Caco-2 (cell line): ENCODE measurements at regions not wholly inside any gene's neighbourhood (a gene's known extent, or its start where the extent isn't known, plus 50 kb on each side); places are given as distances from the start of the nearest gene placed in this dataset.

ENCODE experiments used
- BruUV-seq: library from RNA; stranded (reverse); fragments of 400-500 nt; replicated peaks from 2 replicates; lab custom pipeline; 2021; lab: Mats Ljungman, UMichigan
- CTCF ChIA-PET: fragments of 300-600 bp; sonication (Branson Sonifier 250); formaldehyde crosslinking; loops from one replicate; lab custom pipeline; 2022; ENCODE audit warnings: antibody characterized with exemption; lab: Charles Lee
- POLR2A ChIA-PET: fragments of 300-600 bp; sonication (Branson Sonifier 250); formaldehyde crosslinking; loops from one replicate; lab custom pipeline; 2022; ENCODE audit warnings: antibody characterized with exemption; lab: Charles Lee
- DNase-seq, 2 experiments: peaks; one replicate each; pipeline versions ENCODE4 v3.0.0 to v3.0.0-alpha.2; 2020 to 2022
- H3K27me3 ChIP-seq: replicated peaks from 2 replicates; pipeline ENCODE4 v1.6.0; 2011; ENCODE audit warnings: low read length; ENCODE audit not compliant: control insufficient read depth, insufficient read depth
- H3K36me3 ChIP-seq: 2 replicates; pipeline ENCODE4 v1.5.1; 2011; ENCODE audit warnings: low read length; ENCODE audit not compliant: control insufficient read depth, insufficient read depth
- H3K4me1 ChIP-seq: fragments of 250-450 bp; sonication (Bioruptor Pico); 2 replicates; pipeline ENCODE4 v1.5.1; 2020; ENCODE audit warnings: mild to moderate bottlenecking
- H3K4me3 ChIP-seq: 2 replicates; pipeline ENCODE4 v1.5.1; 2011; ENCODE audit warnings: low read depth, mild to moderate bottlenecking, control low read depth, low read length
- H3K9me3 ChIP-seq: fragments of 250-450 bp; sonication (Bioruptor Pico); 2 replicates; pipeline ENCODE4 v1.5.1; 2020; ENCODE audit warnings: mild to moderate bottlenecking, moderate library complexity
- H3K27ac Mint-ChIP-seq: one replicate; pipeline ENCODE4 v1.8.0; 2022; ENCODE audit warnings: mixed read lengths; ENCODE audit not compliant: unreplicated experiment
- H3K27me3 Mint-ChIP-seq: one replicate; pipeline ENCODE4 v1.8.0; 2022; ENCODE audit warnings: mixed read lengths; ENCODE audit not compliant: insufficient read depth, unreplicated experiment
- H3K36me3 Mint-ChIP-seq: one replicate; pipeline ENCODE4 v1.8.0; 2022; ENCODE audit warnings: mild to moderate bottlenecking, mixed read lengths; ENCODE audit not compliant: insufficient read depth, unreplicated experiment
- H3K4me1 Mint-ChIP-seq: one replicate; pipeline ENCODE4 v1.8.0; 2022; ENCODE audit warnings: low read depth, mixed read lengths; ENCODE audit not compliant: unreplicated experiment
- H3K4me3 Mint-ChIP-seq: one replicate; pipeline ENCODE4 v1.8.0; 2022; ENCODE audit warnings: mild to moderate bottlenecking, moderate library complexity, mixed read lengths; ENCODE audit not compliant: unreplicated experiment
- H3K9me3 Mint-ChIP-seq: one replicate; pipeline ENCODE4 v1.8.0; 2022; ENCODE audit warnings: mixed read lengths; ENCODE audit not compliant: unreplicated experiment
- CTCF ChIP-seq, 2 experiments: fragments of 200-600 bp in 1 of 2; IDR thresholded peaks; 1 replicate in 1 of 2; 2 replicates in 1 of 2; pipeline versions ENCODE4 v1.5.1 to v1.8.0; 2011 to 2022; ENCODE audit warnings: antibody characterized with exemption in 1 of 2, control low read depth in 1 of 2, inconsistent platforms in 1 of 2, low read depth in 1 of 2, low read length in 1 of 2, mild to moderate bottlenecking in 1 of 2, moderate library complexity in 1 of 2; ENCODE audit not compliant: insufficient read depth in 1 of 2, severe bottlenecking in 1 of 2, unreplicated experiment in 1 of 2
- intact Hi-C: fragments of 100-400 bp; cut with micrococcal nuclease; formaldehyde crosslinking; loops from one replicate; pipeline ENCODE4 v1.10.0; 2022; ENCODE audit not compliant: unreplicated experiment

GRCh38 chr5:104635227-104635626 is 1072.6 kb upstream of the NUDT12 start:
- CTCF ChIA-PET, result no interaction called here
- H3K27me3 ChIP-seq, result no peaks in the 10 kb centered on the region
- intact Hi-C loops, result no loop called here
- no peak overlapping the region for H3K4me3 ChIP-seq
- DNase-seq, result no peak
- BruUV-seq, result no TSS peak
- no peaks in the 10 kb centered on the region for H3K9me3 ChIP-seq
- Mint-ChIP-seq H3K36me3 (no peaks in the 10 kb centered on the region), H3K27ac (no peak overlapping the region), H3K27me3 (no peaks in the 10 kb centered on the region), H3K4me3 (no peak overlapping the region), H3K4me1 (no peaks in the 10 kb centered on the region), H3K9me3 (no peaks in the 10 kb centered on the region)
- POLR2A ChIA-PET, result no interaction called here
- H3K4me1 ChIP-seq, result no peaks in the 10 kb centered on the region
- no peaks in the 10 kb centered on the region for H3K36me3 ChIP-seq
- no peak for TF ChIP-seq CTCF (IDR thresholded peaks at IDR 0.05; ENCODE audit: insufficient read depth in 1 of 2, low read depth in 1 of 2, low read length in 1 of 2, severe bottlenecking in 1 of 2, unreplicated experiment in 1 of 2)

GRCh38 chr5:104628911-104629310 is 1066.3 kb upstream of the NUDT12 start:
- Histone ChIP-seq H3K4me3 (no peak overlapping the region), H3K4me1 (no peaks in the 10 kb centered on the region), H3K9me3 (no peaks in the 10 kb centered on the region), H3K27me3 (no peaks in the 10 kb centered on the region), H3K36me3 (no peaks in the 10 kb centered on the region)
- BruUV-seq, result no TSS peak
- POLR2A ChIA-PET, result no interaction called here
- no peak for DNase-seq
- no peaks in the 10 kb centered on the region for H3K4me1 Mint-ChIP-seq
- H3K9me3 Mint-ChIP-seq, result no peaks in the 10 kb centered on the region
- no peak overlapping the region for H3K27ac Mint-ChIP-seq
- CTCF ChIA-PET, result no interaction called here
- H3K4me3 Mint-ChIP-seq, result no peak overlapping the region
- TF ChIP-seq CTCF (IDR thresholded peaks at IDR 0.05; ENCODE audit: insufficient read depth in 1 of 2, low read depth in 1 of 2, low read length in 1 of 2, severe bottlenecking in 1 of 2, unreplicated experiment in 1 of 2), result no peak
- no peaks in the 10 kb centered on the region for H3K27me3 Mint-ChIP-seq
- intact Hi-C loops, result no loop called here
- H3K36me3 Mint-ChIP-seq, result no peaks in the 10 kb centered on the region

- no peaks in the 10 kb centered on the region for H3K36me3 ChIP-seq
- no peaks in the 10 kb centered on the region for H3K27me3 Mint-ChIP-seq
- POLR2A ChIA-PET, result no interaction called here
- no peaks in the 10 kb centered on the region for H3K9me3 ChIP-seq
- H3K4me1 Mint-ChIP-seq, result no peaks in the 10 kb centered on the region
- BruUV-seq, result no TSS peak
- no peaks in the 10 kb centered on the region for H3K9me3 Mint-ChIP-seq
- H3K27ac Mint-ChIP-seq, result no peak overlapping the region
- H3K27me3 ChIP-seq, result no peaks in the 10 kb centered on the region
- no peak for TF ChIP-seq CTCF (IDR thresholded peaks at IDR 0.05; ENCODE audit: insufficient read depth in 1 of 2, low read depth in 1 of 2, low read length in 1 of 2, severe bottlenecking in 1 of 2, unreplicated experiment in 1 of 2)
- CTCF ChIA-PET, result no interaction called here
- H3K4me3 Mint-ChIP-seq, result no peak overlapping the region
- no peaks in the 10 kb centered on the region for H3K4me1 ChIP-seq
- DNase-seq, result no peak
- H3K4me3 ChIP-seq, result no peak overlapping the region
- H3K36me3 Mint-ChIP-seq, result no peaks in the 10 kb centered on the region
- intact Hi-C loops, result no loop called here
Observed at GRCh38 chr5:104626122-104626521, 1063.5 kb upstream of the NUDT12 start.
